Spleen (tissue), 11 donors: ENCODE measurements at regions not wholly inside any gene's neighbourhood (a gene's known extent, or its start where the extent isn't known, plus 50 kb on each side); places are given as distances from the start of the nearest gene placed in this dataset.

Experiments used
- DNase-seq: peaks from one replicate; pipeline ENCODE4 v3.0.0-alpha.2; 2020
- H3K27ac ChIP-seq, 8 donors: fragments of 200-600 bp; sonication (generic) in 7 of 8; 1 replicate in 4 of 8; 2 replicates in 4 of 8; pipeline versions ENCODE4 v1.5.0 to v1.8.0; 2016 to 2021; ENCODE audit warnings: inconsistent platforms in 4 of 8, mild to moderate bottlenecking in 4 of 8, moderate library complexity in 1 of 8
- H3K27me3 ChIP-seq, 7 donors: fragments of 200-600 bp; sonication (generic) in 6 of 7; replicated peaks in 1 of 7; 1 replicate in 4 of 7; 2 replicates in 3 of 7; pipeline versions ENCODE4 v1.5.0 to v1.8.0; 2016 to 2021; ENCODE audit warnings: inconsistent platforms in 3 of 7, mild to moderate bottlenecking in 1 of 7
- H3K36me3 ChIP-seq, 6 donors: fragments of 200-600 bp; sonication (generic) in 5 of 6; 1 replicate in 4 of 6; 2 replicates in 2 of 6; pipeline versions ENCODE4 v1.5.0 to v1.8.0; 2016 to 2021; ENCODE audit warnings: inconsistent platforms in 2 of 6
- H3K4me1 ChIP-seq, 6 donors: fragments of 200-600 bp; sonication (generic) in 5 of 6; 1 replicate in 3 of 6; 2 replicates in 3 of 6; pipeline versions ENCODE4 v1.5.0 to v1.8.0; 2016 to 2021; ENCODE audit warnings: inconsistent platforms in 3 of 6
- H3K4me3 ChIP-seq, 8 donors: fragments of 200-600 bp; sonication (generic) in 7 of 8; 1 replicate in 4 of 8; 2 replicates in 4 of 8; pipeline versions ENCODE4 v1.5.0 to v1.8.0; 2016 to 2021; ENCODE audit warnings: inconsistent platforms in 4 of 8, mild to moderate bottlenecking in 4 of 8, moderate library complexity in 2 of 8
- H3K9me3 ChIP-seq, 8 donors: fragments of 200-600 bp; sonication (generic) in 7 of 8; 1 replicate in 4 of 8; 2 replicates in 4 of 8; pipeline versions ENCODE4 v1.5.0 to v1.8.0; 2016 to 2021; ENCODE audit warnings: inconsistent platforms in 4 of 8
- CTCF ChIP-seq, 11 experiments: fragments of 200-600 bp in 7 of 11; fragments of 450-650 bp in 4 of 11; sonication (generic) in 4 of 11; IDR thresholded peaks in 8 of 11; conservative IDR thresholded peaks in 3 of 11; 1 replicate in 7 of 11; 2 replicates in 4 of 11; pipeline versions ENCODE4 v1.4.0 to v1.8.0; 2016 to 2021; ENCODE audit warnings: antibody characterized with exemption in 11 of 11, inconsistent platforms in 4 of 11, mild to moderate bottlenecking in 1 of 11
- POLR2A ChIP-seq, 3 donors: fragments of 450-650 bp; IDR thresholded peaks; one replicate each; pipeline ENCODE4 v1.5.1; 2017; ENCODE audit warnings: antibody characterized with exemption in 3 of 3, mild to moderate bottlenecking in 1 of 3
- POLR2AphosphoS5 ChIP-seq, 3 donors: sonication (generic); formaldehyde crosslinking; IDR thresholded peaks; one replicate each; pipeline ENCODE4 v1.5.1; 2017; ENCODE audit warnings: antibody characterized with exemption in 3 of 3
- WGBS, 5 donors: extraction: QIAGEN DNeasy Blood & Tissue Kit in 3 of 5; methylation state at CpG; one replicate each; pipeline versions ENCODE4 v1.1.5 to v1.1.7; 2013 to 2018; 5-methylcytosine and 5-hydroxymethylcytosine counted together
- intact Hi-C: fragments of 100-400 bp; cut with DNase I; formaldehyde crosslinking; loops from one replicate; pipeline ENCODE4 v1.15.0; 2023; ENCODE audit warnings: low total_unique reads
- donor health status: healthy with polysubstance abuse.
- donor health status: DM: no; HTN: no; CAD: no; lungs with moderate emphysema.
- donor health status: DM: no; HTN: no; CAD: no.
- donor health status: Bipolar disorder and iron deficiency.
- donor health status: healthy.
- donor health status: DM: no; HTN: no; CAD: no.
- donor health status: DM: yes; HTN: yes; CAD: no.

GRCh38 chr3:113063126-113063894 is 72.5 kb downstream of the GTPBP8 start:
- DNase-seq, result no peak
- peaks cover 0 to 22% (median 9%) of the 10 kb centered on the region in 8 donors for H3K9me3 ChIP-seq
- H3K27me3 ChIP-seq, result no peaks in the 10 kb centered on the region
- H3K27ac ChIP-seq, result no peak overlapping the region
- intact Hi-C loops, result no loop called here
- WGBS, 5 donors, result 68 to 86% (median 73%) methylated on average over 4 of the region's 4 CpGs
- TF ChIP-seq CTCF (IDR thresholded peaks at IDR 0.05 in 8 of 11, conservative IDR thresholded peaks at IDR 0.05 in 3 of 11) (no peak), POLR2A (IDR thresholded peaks at IDR 0.05) (no peak), POLR2AphosphoS5 (IDR thresholded peaks at IDR 0.05) (no peak)
- peaks cover 0 to 42% (median 0%) of the 10 kb centered on the region in 6 donors for H3K36me3 ChIP-seq
- H3K4me3 ChIP-seq, result no peak overlapping the region
- H3K4me1 ChIP-seq, result no peaks in the 10 kb centered on the region

GRCh38 chr3:113064183-113064582 is 73.4 kb downstream of the GTPBP8 start:
- no peaks in the 10 kb centered on the region for H3K27me3 ChIP-seq
- H3K4me3 ChIP-seq, result no peak overlapping the region
- no peaks in the 10 kb centered on the region for H3K4me1 ChIP-seq
- TF ChIP-seq POLR2A (IDR thresholded peaks at IDR 0.05) (no peak), POLR2AphosphoS5 (IDR thresholded peaks at IDR 0.05) (no peak)
- no peak overlapping the region for H3K27ac ChIP-seq
- intact Hi-C loops, result no loop called here
- WGBS, 5 donors, result 76 to 100% (median 88%) methylated on average over 1 of the region's 1 CpG
- peaks cover 0 to 38% (median 0%) of the 10 kb centered on the region in 6 donors for H3K36me3 ChIP-seq
- peaks cover 0 to 22% (median 9%) of the 10 kb centered on the region in 8 donors for H3K9me3 ChIP-seq
- DNase-seq, result no peak

GRCh38 chr3:113065336-113065735 is 74.6 kb downstream of the GTPBP8 start:
- H3K27me3 ChIP-seq, result no peaks in the 10 kb centered on the region

GRCh38 chr3:113070072-113070640 is 79.4 kb downstream of the GTPBP8 start:
- DNase-seq, result no peak
- Histone ChIP-seq H3K4me1 (no peaks in the 10 kb centered on the region), H3K27me3 (no peaks in the 10 kb centered on the region), H3K4me3 (no peak overlapping the region), H3K36me3 (peaks cover 0 to 7% (median 0%) of the 10 kb centered on the region in 6 donors), H3K9me3 (peaks cover 0 to 18% (median 6%) of the 10 kb centered on the region in 8 donors), H3K27ac (no peak overlapping the region)
- TF ChIP-seq POLR2A (IDR thresholded peaks at IDR 0.05), result no peak
- intact Hi-C loops, result no loop called here
- WGBS, 5 donors, result 54 to 82% (median 76%) methylated on average over 1 of the region's 1 CpG

More at GRCh38 chr3:113065336-113065735, 74.6 kb downstream of the GTPBP8 start:
- Histone ChIP-seq H3K9me3 (peaks cover 0 to 22% (median 9%) of the 10 kb centered on the region in 8 donors), H3K27ac (no peak overlapping the region), H3K4me3 (no peak overlapping the region), H3K4me1 (no peaks in the 10 kb centered on the region), H3K36me3 (peaks cover 0 to 38% (median 0%) of the 10 kb centered on the region in 6 donors)
- intact Hi-C loops, result no loop called here
- 82 to 96% (median 91%) methylated on average over 3 of the region's 3 CpGs for WGBS, 5 donors
- TF ChIP-seq POLR2A (IDR thresholded peaks at IDR 0.05) (no peak), POLR2AphosphoS5 (IDR thresholded peaks at IDR 0.05) (no peak), CTCF (IDR thresholded peaks at IDR 0.05 in 8 of 11, conservative IDR thresholded peaks at IDR 0.05 in 3 of 11) (no peak)
- no peak for DNase-seq

- H3K4me1 ChIP-seq, result no peaks in the 10 kb centered on the region
- no peak overlapping the region for H3K4me3 ChIP-seq
- intact Hi-C loops, result no loop called here
- WGBS, 5 donors, result 69 to 85% (median 80%) methylated on average over 4 of the region's 4 CpGs
- peaks cover 0 to 2% (median 0%) of the 10 kb centered on the region in 6 donors for H3K36me3 ChIP-seq
- no peak for TF ChIP-seq POLR2A (IDR thresholded peaks at IDR 0.05)
- no peak for TF ChIP-seq CTCF (IDR thresholded peaks at IDR 0.05 in 8 of 11, conservative IDR thresholded peaks at IDR 0.05 in 3 of 11)
- TF ChIP-seq POLR2AphosphoS5 (IDR thresholded peaks at IDR 0.05), result no peak
- peaks cover 0 to 13% (median 3%) of the 10 kb centered on the region in 8 donors for H3K9me3 ChIP-seq
- no peak for DNase-seq
- no peaks in the 10 kb centered on the region for H3K27me3 ChIP-seq
- H3K27ac ChIP-seq, result no peak overlapping the region
Measured at GRCh38 chr3:113070681-113071113, 79.9 kb downstream of the GTPBP8 start.
